Kidney epithelial cell (primary cell): ENCODE measurements at regions not wholly inside any gene's neighbourhood (a gene's known extent, or its start where the extent isn't known, plus 50 kb on each side); places are given as distances from the start of the nearest gene placed in this dataset.

Experiments
- DNase-seq: peaks from one replicate; pipeline ENCODE4 v3.0.0-alpha.2; 2010; ENCODE audit warnings: low read depth
- H3K27me3 ChIP-seq: 2 replicates; pipeline ENCODE4 v1.6.0; 2011; ENCODE audit warnings: low read length; ENCODE audit not compliant: control insufficient read depth, insufficient read depth
- H3K36me3 ChIP-seq: 2 replicates; pipeline ENCODE4 v1.5.1; 2011; ENCODE audit warnings: low read length; ENCODE audit not compliant: control insufficient read depth, insufficient read depth
- H3K4me3 ChIP-seq: 2 replicates; pipeline ENCODE4 v1.5.1; 2011; ENCODE audit warnings: low read depth, mild to moderate bottlenecking, control low read depth, low read length
- CTCF ChIP-seq: IDR thresholded peaks from 2 replicates; pipeline ENCODE4 v1.5.1; 2011; ENCODE audit warnings: mild to moderate bottlenecking, moderate library complexity, low read length, control low read depth, inconsistent platforms; ENCODE audit not compliant: insufficient read depth, poor library complexity, severe bottlenecking

- no peak for TF ChIP-seq CTCF
Measured at GRCh38 chr6:133169901-133170300, 71.3 kb upstream of the EYA4 start.

DNA sequence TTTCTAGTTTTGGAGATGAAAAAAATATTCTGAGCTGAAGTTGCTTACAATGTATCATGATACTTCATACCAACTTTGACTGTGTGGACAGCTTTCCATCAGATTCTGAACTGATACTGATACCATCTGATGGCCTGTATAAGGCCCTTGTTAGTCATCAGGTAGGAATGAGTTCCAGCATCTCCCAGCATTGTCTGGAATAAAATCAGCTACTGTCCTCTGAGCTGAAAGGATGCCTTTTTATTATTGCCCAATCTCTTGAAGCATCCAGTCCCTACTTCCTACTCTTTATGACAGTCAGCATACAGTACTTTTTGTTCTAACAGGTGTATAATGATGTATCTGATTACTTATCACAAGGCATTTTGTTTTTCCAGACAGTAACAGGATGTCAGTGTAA lies 70.6 kb upstream of the EYA4 start:
- Histone ChIP-seq H3K36me3 (no peaks in the 10 kb centered on the region), H3K4me3 (no peak overlapping the region), H3K27me3 (no peaks in the 10 kb centered on the region)
- no peak for DNase-seq
- no peak for TF ChIP-seq CTCF

More at GRCh38 chr6:133169901-133170300, 71.3 kb upstream of the EYA4 start:
- DNase-seq: no peak
- Histone ChIP-seq H3K36me3 (no peaks in the 10 kb centered on the region), H3K27me3 (no peaks in the 10 kb centered on the region), H3K4me3 (no peak overlapping the region)

DNA sequence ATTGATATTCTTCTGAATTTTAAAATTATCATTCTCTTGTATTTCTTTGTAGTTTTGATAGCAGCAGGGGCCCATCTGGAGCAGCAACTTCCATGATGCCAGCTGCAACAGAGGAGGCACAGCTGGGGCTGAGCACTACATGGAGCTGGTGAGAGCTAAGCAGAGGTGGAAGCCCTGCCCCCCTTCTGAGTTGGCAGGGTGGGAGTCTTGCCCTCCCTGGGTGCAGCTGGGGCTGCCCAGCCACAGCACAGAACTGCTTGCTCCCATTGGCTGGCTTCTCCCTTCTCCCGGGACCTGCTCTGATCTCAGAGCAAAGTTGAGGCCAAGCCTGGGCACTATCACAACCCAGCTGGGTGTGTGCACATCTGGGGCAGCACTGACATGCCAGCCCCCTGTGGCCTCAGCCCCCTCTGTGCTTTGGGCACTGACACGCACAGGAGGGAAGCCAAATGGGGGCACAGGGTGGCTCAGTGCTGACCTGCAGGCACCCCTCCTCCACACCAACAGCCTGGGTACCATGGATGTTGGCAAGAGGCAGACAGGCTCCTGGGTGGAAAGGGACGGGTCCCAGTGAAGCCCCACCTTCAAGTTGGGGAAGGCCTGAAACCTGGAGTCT lies 69.1 kb upstream of the EYA4 start:
- H3K27me3 ChIP-seq: no peaks in the 10 kb centered on the region
- no peak for TF ChIP-seq CTCF
- no peak for DNase-seq
- no peak overlapping the region for H3K4me3 ChIP-seq
- H3K36me3 ChIP-seq: no peaks in the 10 kb centered on the region

DNA sequence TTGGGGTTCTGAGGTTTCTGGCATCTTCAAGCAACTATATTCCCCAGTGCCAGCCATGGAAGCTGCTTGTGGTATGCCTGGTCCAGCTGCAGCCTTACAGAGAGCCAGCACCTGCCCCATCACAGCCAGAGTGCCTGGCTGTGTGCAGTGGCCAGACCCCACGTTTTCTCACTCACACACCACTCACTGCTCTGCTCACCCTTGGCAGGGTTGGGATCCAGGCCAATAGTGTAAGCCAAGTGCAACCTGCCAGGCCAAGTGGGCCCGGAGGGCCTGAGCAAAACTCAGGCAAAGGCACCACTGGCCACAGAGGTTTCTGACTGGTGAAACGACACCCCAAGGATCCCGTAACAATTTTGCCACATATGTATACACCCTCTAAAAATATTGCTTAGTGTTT lies 67.9 kb upstream of the EYA4 start:
- no peak for DNase-seq
- Histone ChIP-seq H3K4me3 (no peak overlapping the region), H3K36me3 (no peaks in the 10 kb centered on the region), H3K27me3 (no peaks in the 10 kb centered on the region)
- no peak for TF ChIP-seq CTCF

GRCh38 chr6:133179481-133179880 lies 61.7 kb upstream of the EYA4 start:
- Histone ChIP-seq H3K27me3 (no peaks in the 10 kb centered on the region), H3K36me3 (no peaks in the 10 kb centered on the region), H3K4me3 (no peak overlapping the region)
- DNase-seq: no peak
- no peak for TF ChIP-seq CTCF

DNA sequence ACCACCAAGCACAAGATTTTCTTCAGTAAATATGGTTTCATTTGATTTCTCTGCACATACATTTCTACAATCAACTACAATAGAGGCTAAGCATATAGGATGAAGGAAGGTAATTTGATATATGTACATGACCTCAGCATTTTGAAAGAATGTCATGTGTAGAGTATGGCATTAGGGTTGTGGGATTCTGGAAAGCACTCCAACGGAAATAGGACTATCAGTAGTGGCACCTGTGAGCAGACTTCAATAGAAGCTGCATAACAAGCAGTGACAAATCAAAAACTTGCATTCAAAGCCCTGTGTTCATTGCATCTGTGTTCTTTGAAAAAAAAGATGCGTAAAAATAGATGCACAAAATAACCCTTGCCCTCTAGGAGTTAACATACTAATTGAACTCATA lies 57.5 kb upstream of the EYA4 start:
- Histone ChIP-seq H3K36me3 (no peaks in the 10 kb centered on the region), H3K4me3 (no peak overlapping the region), H3K27me3 (no peaks in the 10 kb centered on the region)
- TF ChIP-seq CTCF: no peak
- no peak for DNase-seq
